ENCODE measurements at regions not wholly inside any gene's neighbourhood (a gene's known extent, or its start where the extent isn't known, plus 50 kb on each side); places are given as distances from the start of the nearest gene placed in this dataset.

- Histone ChIP-seq H3K4me2 (ENCODE audit: low read length) (no peak overlapping the region), H3K9me3 (ENCODE audit: control insufficient read depth in 1 of 2, insufficient read depth in 1 of 2, low read depth in 1 of 2, low read length in 2 of 2) (peaks cover 17 to 24% of the 10 kb centered on the region in 2 experiments; a peak in 3 of 4 replicates), H2AFZ (ENCODE audit: low read depth, low read length, poor library complexity, severe bottlenecking) (no peak overlapping the region), H3K4me3 (replicated peaks in 1 of 2; ENCODE audit: low read depth in 1 of 2, low read length in 2 of 2) (no peak overlapping the region), H3K36me3 (ENCODE audit: control insufficient read depth in 1 of 2, insufficient read depth in 2 of 2, low read length in 2 of 2) (no peaks in the 10 kb centered on the region), H3K27ac (ENCODE audit: low read depth, low read length) (no peak overlapping the region), H3K9me2 (ENCODE audit: insufficient read depth) (no peaks in the 10 kb centered on the region), H3K4me1 (ENCODE audit: control insufficient read depth in 1 of 2, insufficient read depth in 2 of 2, low read length in 2 of 2) (no peaks in the 10 kb centered on the region), H3K27me3 (ENCODE audit: insufficient read depth, low read length) (no peaks in the 10 kb centered on the region), H4K20me1 (ENCODE audit: insufficient read depth) (no peaks in the 10 kb centered on the region), H3K9ac (ENCODE audit: low read length) (no peak overlapping the region), H3K79me2 (ENCODE audit: insufficient read depth, low read length) (no peaks in the 10 kb centered on the region)
- DNase-seq (ENCODE audit: low read depth, low spot score) (no peak), ATAC-seq (no peak)
- POLR2A ChIA-PET = no interaction called here
- CTCF ChIA-PET = no interaction called here
- BruUV-seq (replicated peaks) = no TSS peak
- TF ChIP-seq POLR2A (IDR thresholded peaks at IDR 0.05; ENCODE audit: borderline replicate concordance, extremely low read depth, insufficient read depth, insufficient read length) (no peak), ATF3 (IDR thresholded peaks at IDR 0.05) (no peak), ZFX (IDR thresholded peaks at IDR 0.05) (no peak), SRF (IDR thresholded peaks at IDR 0.05; ENCODE audit: low read depth) (no peak), ZBTB33 (IDR thresholded peaks at IDR 0.05; ENCODE audit: extremely low read depth, insufficient replicate concordance, low read length) (no peak), RAD21 (IDR thresholded peaks at IDR 0.05; ENCODE audit: low read depth) (no peak), TCF7L2 (IDR thresholded peaks at IDR 0.05; ENCODE audit: borderline replicate concordance, extremely low read depth, insufficient read depth, insufficient read length) (no peak), EZH2phosphoT487 (IDR thresholded peaks at IDR 0.05; ENCODE audit: borderline replicate concordance) (no peak), CTCF (IDR thresholded peaks at IDR 0.05 in 2 of 3, conservative IDR thresholded peaks at IDR 0.05 in 1 of 3; ENCODE audit: borderline replicate concordance in 1 of 3, insufficient read depth in 1 of 3, low read depth in 2 of 3, low read length in 2 of 3) (no peak)
- intact Hi-C loops (cut with micrococcal nuclease) = no loop called here
- RAD21 ChIA-PET (ENCODE audit: low non-redundant PET in 1 of 2, low total read pairs in 2 of 2, uncharacterized antibody in 2 of 2, unreplicated experiment in 2 of 2) = no interaction called here
Observed at GRCh38 chr18:52069201-52069600, 270.8 kb upstream of the DCC start.

All from HCT116 (cell line).